GM19455 (cell line): ENCODE measurements at regions not wholly inside any gene's neighbourhood (a gene's known extent, or its start where the extent isn't known, plus 50 kb on each side); places are given as distances from the start of the nearest gene placed in this dataset.

Experiments used
- ATAC-seq: cut with Tn5 transposase; IDR thresholded peaks from one replicate; pipeline ENCODE4 v1.9.1; 2021; ENCODE audit not compliant: unreplicated experiment

DNA sequence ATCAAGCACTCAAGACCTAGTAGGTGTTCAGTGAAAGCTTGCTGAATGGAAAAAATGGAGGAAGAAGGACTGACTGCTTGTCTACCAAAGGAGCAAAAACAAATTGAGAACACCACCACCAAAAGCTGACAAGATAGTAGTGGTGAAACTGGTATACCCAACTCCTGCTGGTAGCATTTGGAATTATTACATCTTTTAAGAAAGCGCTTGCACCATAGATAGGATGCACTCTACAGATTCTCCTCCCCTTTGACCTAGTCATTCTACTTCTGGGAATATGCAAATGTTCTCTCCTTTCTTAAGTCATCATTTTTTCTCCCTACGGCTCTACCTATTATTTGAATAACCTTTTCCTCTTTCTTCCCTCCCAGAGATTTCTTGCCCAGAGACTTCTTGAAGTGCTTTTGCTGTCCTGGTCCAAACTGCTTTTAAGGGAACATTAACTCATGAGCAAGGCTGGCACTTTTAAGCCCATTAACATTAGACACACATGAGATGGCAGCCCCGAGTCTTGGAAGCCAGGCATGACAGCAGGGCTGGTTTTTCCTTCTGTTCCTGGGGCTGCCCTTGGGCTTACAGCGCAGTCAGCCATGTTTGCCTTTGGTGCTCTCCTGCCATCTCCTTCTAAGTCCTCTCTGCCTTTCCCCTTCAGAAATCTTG is 75.0 kb upstream of the TLE3 start:
- no peak for ATAC-seq

DNA sequence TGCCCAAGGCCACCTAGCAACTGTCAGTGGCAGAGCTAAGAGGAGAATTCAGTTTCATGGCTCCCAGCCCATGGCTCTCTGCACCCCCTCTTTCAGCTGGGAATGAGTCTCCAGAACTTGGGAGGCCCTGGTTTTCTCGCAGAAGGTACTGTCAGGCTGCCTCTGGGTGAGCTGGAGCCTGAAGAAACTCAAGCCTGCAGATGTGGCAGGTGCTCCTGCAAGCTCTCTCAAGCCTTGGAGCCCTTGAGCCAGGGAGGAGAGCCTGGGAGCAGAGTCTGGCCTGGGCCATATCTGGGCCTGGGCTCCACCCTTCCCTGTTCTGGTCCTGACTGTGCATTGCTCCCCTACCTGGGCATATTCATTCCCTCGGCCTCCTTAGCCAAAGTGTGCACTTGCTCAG is 74.4 kb upstream of the TLE3 start:
- ATAC-seq = no peak

GRCh38 chr15:70171256-70171886 is 73.7 kb upstream of the TLE3 start:
- no peak for ATAC-seq

GRCh38 chr15:70170096-70170699 is 72.5 kb upstream of the TLE3 start:
- no peak for ATAC-seq

DNA sequence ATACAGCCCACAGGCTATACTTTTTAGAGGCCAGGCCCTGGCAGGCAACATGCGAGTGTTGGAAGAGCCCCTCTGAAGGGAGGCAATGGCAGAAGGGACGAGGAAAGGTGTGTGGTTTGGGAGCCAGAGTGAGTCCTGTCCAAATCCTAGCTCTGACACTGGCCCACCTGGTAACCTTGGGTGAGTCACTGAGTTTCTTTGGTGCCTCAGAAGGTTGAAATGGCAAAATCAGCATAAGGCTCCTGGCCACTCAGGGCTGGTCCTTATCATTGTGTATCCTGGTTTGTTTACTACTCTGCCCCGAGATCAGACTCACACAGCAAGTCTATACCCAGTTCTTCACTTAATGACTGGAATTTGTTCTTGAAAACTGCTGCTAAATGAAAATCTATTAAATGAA is 71.4 kb upstream of the TLE3 start:
- ATAC-seq = no peak

GRCh38 chr15:70167155-70167554 is 69.4 kb upstream of the TLE3 start:
- ATAC-seq = no peak

DNA sequence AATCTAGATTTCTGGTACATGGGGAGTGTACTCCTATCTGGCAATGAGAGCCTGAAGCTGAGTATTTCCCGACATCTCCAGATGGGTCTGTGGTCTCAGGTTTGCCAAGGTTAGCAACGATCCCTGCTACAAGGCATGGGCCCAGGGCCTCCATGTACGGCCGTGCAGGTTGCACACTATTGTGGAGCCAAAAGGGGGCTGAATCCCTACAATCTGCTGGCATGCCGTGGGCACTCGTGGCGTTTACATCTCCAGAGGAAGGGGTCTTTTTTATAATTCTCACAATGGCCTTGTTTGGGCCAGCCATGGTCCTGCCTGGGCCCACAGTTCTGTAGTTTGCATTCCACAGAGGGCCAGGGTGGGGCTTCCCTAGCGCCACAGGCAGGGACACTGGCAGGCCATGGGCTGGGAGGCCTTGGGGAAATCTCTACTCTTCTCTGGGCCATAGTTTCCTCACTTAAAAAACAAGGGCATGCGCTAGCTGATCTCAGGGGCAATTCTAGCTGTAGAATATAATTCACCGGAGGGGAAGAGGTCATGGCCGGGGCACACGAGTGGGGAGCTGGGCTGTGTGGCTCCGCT is 68.9 kb upstream of the TLE3 start:
- no peak for ATAC-seq

DNA sequence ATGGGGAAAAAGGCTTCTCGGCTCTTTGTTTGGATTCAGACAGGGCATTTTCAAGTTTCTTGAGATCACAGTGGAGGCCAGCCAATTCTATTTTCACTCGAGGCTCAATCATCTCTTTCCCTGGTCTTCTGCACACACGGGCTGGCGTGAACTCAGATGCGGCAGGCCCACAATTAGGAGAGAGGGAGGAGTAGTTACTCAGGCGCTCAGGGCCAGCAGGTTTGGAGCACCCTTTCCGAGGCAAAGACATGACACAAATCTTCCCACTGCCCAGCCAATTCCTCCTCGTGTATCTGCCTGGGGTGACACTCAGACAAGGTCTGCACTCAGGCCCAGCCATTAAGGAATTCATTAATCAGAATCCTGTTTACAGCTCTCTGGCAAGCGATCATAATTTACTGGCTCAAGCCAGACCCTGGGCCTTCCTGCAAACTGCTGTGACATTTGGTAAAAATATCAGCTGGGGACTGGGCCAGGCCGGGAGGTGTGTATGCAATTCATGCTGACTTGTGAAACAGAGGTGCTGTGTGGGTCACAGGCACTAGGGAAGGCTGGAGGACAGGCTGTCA is 68.1 kb upstream of the TLE3 start:
- no peak for ATAC-seq

DNA sequence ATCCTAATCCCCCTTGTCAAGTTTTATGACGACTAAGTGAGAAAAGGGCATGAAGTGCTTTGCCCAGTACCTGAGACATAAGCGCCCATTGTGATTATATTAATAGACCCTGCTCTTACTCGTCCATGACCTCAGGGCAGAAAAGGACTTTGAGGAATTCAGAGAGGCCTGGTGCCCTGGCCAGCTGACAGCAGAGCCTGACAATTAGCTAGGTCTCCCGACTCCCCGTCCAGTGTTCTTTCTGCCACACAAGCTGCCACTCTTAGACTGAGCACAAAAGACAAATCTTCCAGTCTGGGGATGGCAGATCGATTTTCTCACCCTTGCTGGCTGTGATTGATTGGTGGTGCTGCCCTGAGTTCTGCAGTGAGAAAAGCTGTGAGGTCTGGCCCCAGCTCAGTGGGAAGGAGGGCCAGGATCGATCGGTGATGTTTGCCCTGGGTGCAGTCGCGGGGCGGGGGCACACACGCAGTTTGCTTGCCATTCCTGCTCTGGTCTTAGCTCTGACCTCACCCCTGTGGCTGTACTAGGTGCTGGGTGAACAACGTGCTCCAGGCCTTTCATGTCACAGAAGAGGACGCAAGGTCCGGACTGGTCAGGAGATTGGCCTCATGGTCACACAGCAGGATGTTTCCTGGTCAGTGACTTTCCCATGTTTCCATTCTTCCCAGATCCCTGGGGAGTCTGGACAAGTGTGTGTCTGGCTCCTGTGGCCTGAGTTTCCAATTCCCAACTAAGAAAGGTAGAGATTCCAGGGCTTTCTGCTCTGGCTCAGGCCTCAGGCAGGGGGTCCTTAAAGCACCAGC is 67.4 kb upstream of the TLE3 start:
- ATAC-seq = no peak

GRCh38 chr15:70164156-70164900 is 66.6 kb upstream of the TLE3 start:
- no peak for ATAC-seq

DNA sequence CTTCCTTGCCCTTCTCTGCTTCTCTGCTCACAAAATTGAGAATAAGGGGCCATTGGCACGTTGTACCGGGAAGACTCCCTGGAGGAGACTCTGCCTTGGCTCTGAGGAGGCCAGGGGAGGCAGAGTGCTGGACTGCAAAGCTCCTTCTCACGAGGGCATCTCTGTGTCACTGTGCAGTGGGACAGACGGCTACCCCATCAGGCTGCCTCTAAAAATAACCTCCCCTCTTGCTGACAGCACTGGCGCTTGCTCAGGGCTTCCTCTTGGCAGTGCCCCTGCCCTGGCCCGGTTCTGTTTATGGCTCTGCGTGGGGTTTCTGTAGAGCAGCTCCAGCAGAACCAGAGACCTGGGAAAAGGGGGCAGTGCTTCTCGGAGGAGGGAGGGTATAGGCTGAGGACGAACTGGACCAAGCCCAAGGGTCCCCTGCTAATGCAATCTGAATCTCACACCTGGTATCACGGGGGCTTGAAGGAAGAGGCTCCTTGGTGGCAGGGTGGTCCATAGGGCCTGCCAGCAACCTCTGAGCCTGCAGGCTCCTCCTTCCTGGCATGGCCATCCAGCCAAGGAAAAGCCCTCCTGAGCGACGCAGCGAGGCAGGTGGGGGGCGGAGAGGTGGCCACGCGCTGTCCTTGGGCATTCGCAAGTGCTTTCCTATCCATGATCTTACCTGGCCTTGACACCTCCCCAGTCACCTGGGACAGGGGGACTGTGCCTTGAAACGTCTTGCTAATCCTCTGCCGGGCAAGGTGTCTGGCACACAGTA is 63.3 kb upstream of the TLE3 start:
- no peak for ATAC-seq

- no peak for ATAC-seq
Measured at GRCh38 chr15:70160267-70160666, 62.5 kb upstream of the TLE3 start.

- no peak for ATAC-seq
Measured at GRCh38 chr15:70159713-70160009, 61.9 kb upstream of the TLE3 start.

DNA sequence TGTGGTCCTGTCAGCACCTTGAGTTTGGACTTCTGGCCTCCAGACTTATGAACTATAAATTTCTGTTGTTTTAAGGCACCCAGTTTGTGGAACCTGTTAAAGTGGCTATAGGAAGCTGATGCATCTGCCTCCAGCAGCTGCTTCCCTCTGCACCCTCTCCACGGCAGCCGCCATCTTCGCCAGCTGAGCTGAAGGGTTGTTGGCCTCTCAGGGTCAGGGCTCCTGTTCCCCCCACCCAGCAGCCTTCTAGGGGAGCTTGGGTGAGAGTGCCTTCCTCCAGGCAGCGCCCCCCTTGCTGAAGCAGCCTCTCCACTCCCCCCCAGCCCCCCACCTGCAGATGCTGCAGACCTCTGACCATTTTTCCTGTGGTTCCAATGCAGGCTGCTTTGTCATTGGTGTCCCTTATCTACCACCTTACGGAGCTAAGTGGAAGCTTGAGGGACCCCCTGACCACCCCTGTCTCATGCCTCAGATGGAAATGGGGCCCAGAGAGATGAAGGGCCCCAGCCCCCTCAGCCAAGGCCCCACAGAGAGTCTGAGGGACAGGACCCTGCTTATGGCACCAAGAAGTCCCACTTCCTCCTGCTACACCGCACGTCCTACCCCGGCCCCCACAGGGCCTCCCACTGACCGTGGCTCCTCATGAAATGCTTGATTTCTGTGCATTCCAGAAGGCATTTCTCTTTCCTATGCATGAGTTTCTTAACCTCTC is 61.4 kb upstream of the TLE3 start:
- ATAC-seq = no peak

DNA sequence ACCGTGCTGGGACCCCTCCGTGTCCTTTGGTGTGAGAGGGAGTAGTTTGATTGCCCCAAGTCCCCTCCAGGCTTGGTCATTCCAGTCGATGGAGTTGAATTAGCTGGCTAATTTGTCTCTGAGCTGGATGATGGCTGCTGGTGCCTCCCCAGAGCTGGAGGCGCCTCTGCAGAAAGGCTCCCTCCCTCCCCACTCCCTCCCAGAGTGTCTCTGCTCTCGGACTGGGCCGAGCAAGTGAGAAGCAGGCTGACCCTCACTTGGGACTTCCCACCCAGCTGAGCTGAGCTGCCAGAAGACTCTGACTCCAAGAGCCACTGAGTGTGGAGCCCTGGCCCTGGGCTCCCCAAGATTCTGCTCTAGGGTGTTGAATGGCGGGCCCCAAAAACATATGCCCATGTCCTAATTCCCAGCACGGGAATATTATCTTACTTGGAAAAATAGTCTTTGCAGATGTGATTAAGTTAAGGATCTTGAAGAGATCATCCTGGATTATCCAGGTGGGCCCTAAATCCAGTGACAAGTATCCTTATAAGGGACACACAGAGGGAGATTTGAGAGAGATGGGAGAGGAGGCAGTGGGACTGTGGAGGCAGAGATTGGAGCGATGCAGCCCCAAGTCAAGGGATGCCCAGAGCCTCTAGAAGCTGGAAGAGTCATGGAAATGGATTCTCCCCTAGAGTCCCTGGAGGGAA is 60.7 kb upstream of the TLE3 start:
- no peak for ATAC-seq

GRCh38 chr15:70156671-70157271 is 59.1 kb upstream of the TLE3 start:
- ATAC-seq = no peak

- no peak for ATAC-seq
Measured at GRCh38 chr15:70154718-70155347, 57.1 kb upstream of the TLE3 start.
